GM23248 (cell line): ENCODE measurements at regions not wholly inside any gene's neighbourhood (a gene's known extent, or its start where the extent isn't known, plus 50 kb on each side); places are given as distances from the start of the nearest gene placed in this dataset.
"Not testable (repeated sequence)": the region's sequence is repeated elsewhere in the genome, so short reads cannot be mapped to it uniquely, and the experiment has no call there.

Source experiments
- DNase-seq: peaks from one replicate; pipeline ENCODE4 v3.0.0-alpha.2; 2015
- H2AFZ ChIP-seq: fragments of 200-600 bp; sonication (generic); 2 replicates; pipeline ENCODE4 v1.6.1; 2016; ENCODE audit warnings: antibody characterized with exemption
- H3F3A ChIP-seq: fragments of 200-600 bp; sonication (generic); 2 replicates; pipeline ENCODE4 v1.6.1; 2016; ENCODE audit warnings: mild to moderate bottlenecking, antibody characterized with exemption, mixed run types; ENCODE audit not compliant: insufficient read depth
- H3K27ac ChIP-seq: fragments of 200-600 bp; sonication (generic); 2 replicates; pipeline ENCODE4 v1.5.1; 2016; ENCODE audit warnings: mild to moderate bottlenecking
- H3K27me3 ChIP-seq: fragments of 200-600 bp; sonication (generic); replicated peaks from 2 replicates; pipeline ENCODE4 v1.6.1; 2016; ENCODE audit warnings: mild to moderate bottlenecking; ENCODE audit not compliant: insufficient read depth
- H3K36me3 ChIP-seq: fragments of 200-600 bp; sonication (generic); 2 replicates; pipeline ENCODE4 v1.6.1; 2016; ENCODE audit warnings: low read depth, mild to moderate bottlenecking
- H3K4me1 ChIP-seq: fragments of 200-600 bp; sonication (generic); 2 replicates; pipeline ENCODE4 v1.6.1; 2016; ENCODE audit warnings: mild to moderate bottlenecking; ENCODE audit not compliant: insufficient read depth
- H3K4me2 ChIP-seq: fragments of 200-600 bp; sonication (generic); one replicate; pipeline ENCODE4 v1.6.1; 2016; ENCODE audit warnings: mild to moderate bottlenecking; ENCODE audit not compliant: unreplicated experiment
- H3K4me3 ChIP-seq: fragments of 200-600 bp; sonication (generic); 2 replicates; pipeline ENCODE4 v1.5.1; 2016; ENCODE audit warnings: mild to moderate bottlenecking
- H3K79me2 ChIP-seq: fragments of 200-600 bp; sonication (generic); 2 replicates; pipeline ENCODE4 v1.6.1; 2016; ENCODE audit warnings: mild to moderate bottlenecking; ENCODE audit not compliant: insufficient read depth
- H3K9ac ChIP-seq: fragments of 200-600 bp; sonication (generic); 2 replicates; pipeline ENCODE4 v1.6.1; 2016; ENCODE audit warnings: mild to moderate bottlenecking
- H3K9me2 ChIP-seq: fragments of 200-600 bp; sonication (generic); 2 replicates; pipeline ENCODE4 v1.6.1; 2016; ENCODE audit warnings: mixed run types, mild to moderate bottlenecking, moderate library complexity; ENCODE audit not compliant: insufficient read depth
- H3K9me3 ChIP-seq: fragments of 200-600 bp; sonication (generic); one replicate; pipeline ENCODE4 v1.6.1; 2017; ENCODE audit warnings: low read depth
- H4K20me1 ChIP-seq: fragments of 200-600 bp; sonication (generic); 2 replicates; pipeline ENCODE4 v1.6.0; 2016; ENCODE audit not compliant: insufficient read depth
- EZH2 ChIP-seq: fragments of 200-600 bp; sonication (generic); IDR thresholded peaks from 2 replicates; pipeline ENCODE4 v1.6.1; 2018; ENCODE audit warnings: antibody characterized with exemption, mild to moderate bottlenecking; ENCODE audit not compliant: insufficient read depth, poor library complexity, severe bottlenecking
- EZH2phosphoT487 ChIP-seq: fragments of 200-600 bp; sonication (generic); IDR thresholded peaks from 2 replicates; pipeline ENCODE4 v1.6.1; 2018; ENCODE audit warnings: antibody characterized with exemption, moderate library complexity, mild to moderate bottlenecking, low read depth; ENCODE audit not compliant: insufficient read depth
- WGBS, 2 experiments: methylation state at CpG; one replicate each; pipeline ENCODE4 v1.1.6; 2015 to 2017; ENCODE audit warnings: low lambda C conversion rate in 2 of 2, low coverage in 1 of 2; ENCODE audit errors: missing lambda C conversion rate in 2 of 2; 5-methylcytosine and 5-hydroxymethylcytosine counted together
- in situ Hi-C: fragments of 300-500 bp; cut with MboI; formaldehyde crosslinking; loops from 2 replicates; pipeline ENCODE4 v1.15.0; 2020

GRCh38 chr13:44649104-44649428, 72.9 kb upstream of the TSC22D1 start:
- H3K36me3 ChIP-seq = no peaks in the 10 kb centered on the region
- no peaks in the 10 kb centered on the region for H3K79me2 ChIP-seq
- no peak for TF ChIP-seq EZH2phosphoT487
- TF ChIP-seq EZH2 = no peak
- H4K20me1 ChIP-seq = no peaks in the 10 kb centered on the region
- H2AFZ ChIP-seq = no peak overlapping the region
- no peak overlapping the region for H3K4me2 ChIP-seq
- H3K4me1 ChIP-seq = peaks cover 11% of the 10 kb centered on the region
- H3K27ac ChIP-seq = no peak overlapping the region
- no peak overlapping the region for H3K4me3 ChIP-seq
- DNase-seq = no peak
- in situ Hi-C loops = no loop called here
- H3K9ac ChIP-seq = no peak overlapping the region
- no peaks in the 10 kb centered on the region for H3K9me3 ChIP-seq
- 0 out of 2 replicates have a peak, but pooled peaks cover 9% of the 10 kb centered on the region for H3F3A ChIP-seq
- H3K27me3 ChIP-seq = no peaks in the 10 kb centered on the region
- 86 to 92% methylated on average over 3 of the region's 3 CpGs for WGBS, 2 experiments
- no peaks in the 10 kb centered on the region for H3K9me2 ChIP-seq

GRCh38 chr13:44648392-44649103, 72.4 kb upstream of the TSC22D1 start:
- peaks cover 11% of the 10 kb centered on the region for H3K4me1 ChIP-seq
- H3K36me3 ChIP-seq = no peaks in the 10 kb centered on the region
- H3K4me3 ChIP-seq = no peak overlapping the region
- H3F3A ChIP-seq = 0 out of 2 replicates have a peak, but pooled peaks cover 9% of the 10 kb centered on the region
- no peak overlapping the region for H3K9ac ChIP-seq
- H3K4me2 ChIP-seq = no peak overlapping the region
- no peaks in the 10 kb centered on the region for H3K9me3 ChIP-seq
- H3K9me2 ChIP-seq = no peaks in the 10 kb centered on the region
- no peaks in the 10 kb centered on the region for H4K20me1 ChIP-seq
- no peaks in the 10 kb centered on the region for H3K79me2 ChIP-seq
- H3K27me3 ChIP-seq = no peaks in the 10 kb centered on the region
- 33 to 38% methylated on average over 2 of the region's 2 CpGs for WGBS, 2 experiments
- DNase-seq = peak; percentile 40
- H2AFZ ChIP-seq = no peak overlapping the region
- in situ Hi-C loops = no loop called here
- H3K27ac ChIP-seq = no peak overlapping the region
- TF ChIP-seq EZH2phosphoT487 (no peak), EZH2 (no peak)

GRCh38 chr13:44647560-44647959, 71.4 kb upstream of the TSC22D1 start:
- H4K20me1 ChIP-seq, H3K4me2 ChIP-seq, H3K79me2 ChIP-seq, H3K9ac ChIP-seq, H3K36me3 ChIP-seq, H3K9me3 ChIP-seq, H3K4me1 ChIP-seq, in situ Hi-C loops, H3F3A ChIP-seq, H3K27me3 ChIP-seq, H3K4me3 ChIP-seq, DNase-seq, H2AFZ ChIP-seq, H3K27ac ChIP-seq, H3K9me2 ChIP-seq: not testable (repeated sequence)
- 93 to 100% methylated on average over 1 of the region's 1 CpG for WGBS, 2 experiments

- H3K27ac ChIP-seq = no peak overlapping the region
- H3K9me2 ChIP-seq = no peaks in the 10 kb centered on the region
- DNase-seq = no peak
- no peaks in the 10 kb centered on the region for H3K27me3 ChIP-seq
- 78 to 90% methylated on average over 4 of the region's 4 CpGs for WGBS, 2 experiments
- H3K9ac ChIP-seq = no peak overlapping the region
- no peak overlapping the region for H3K4me3 ChIP-seq
- H2AFZ ChIP-seq = no peak overlapping the region
- no peak overlapping the region for H3K4me2 ChIP-seq
- TF ChIP-seq EZH2phosphoT487 (no peak), EZH2 (no peak)
- H3F3A ChIP-seq = no peaks in the 10 kb centered on the region
- no peaks in the 10 kb centered on the region for H4K20me1 ChIP-seq
- H3K36me3 ChIP-seq = no peaks in the 10 kb centered on the region
- in situ Hi-C loops = no loop called here
- no peaks in the 10 kb centered on the region; the same call in 1 of the 2 replicates for H3K4me1 ChIP-seq
- no peaks in the 10 kb centered on the region for H3K9me3 ChIP-seq
- H3K79me2 ChIP-seq = no peaks in the 10 kb centered on the region
Observed at GRCh38 chr13:44646044-44646443, 69.9 kb upstream of the TSC22D1 start.

- H4K20me1 ChIP-seq = no peaks in the 10 kb centered on the region
- H3K27ac ChIP-seq = no peak overlapping the region
- no peaks in the 10 kb centered on the region for H3K79me2 ChIP-seq
- H3K4me3 ChIP-seq = no peak overlapping the region
- in situ Hi-C loops = no loop called here
- H3K4me2 ChIP-seq = no peak overlapping the region
- H3K27me3 ChIP-seq = no peaks in the 10 kb centered on the region
- H3F3A ChIP-seq = no peaks in the 10 kb centered on the region
- no peaks in the 10 kb centered on the region for H3K36me3 ChIP-seq
- WGBS, 2 experiments = 91 to 95% methylated on average over 7 of the region's 7 CpGs
- no peak overlapping the region for H3K9ac ChIP-seq
- H3K9me2 ChIP-seq = no peaks in the 10 kb centered on the region
- no peaks in the 10 kb centered on the region for H3K9me3 ChIP-seq
- no peak overlapping the region for H2AFZ ChIP-seq
- no peaks in the 10 kb centered on the region; the same call in 1 of the 2 replicates for H3K4me1 ChIP-seq
- TF ChIP-seq EZH2 (no peak), EZH2phosphoT487 (no peak)
- no peak for DNase-seq
Observed at GRCh38 chr13:44643256-44643655, 67.1 kb upstream of the TSC22D1 start.
